ENCODE measurements at regions not wholly inside any gene's neighbourhood (a gene's known extent, or its start where the extent isn't known, plus 50 kb on each side); places are given as distances from the start of the nearest gene placed in this dataset.

DNA sequence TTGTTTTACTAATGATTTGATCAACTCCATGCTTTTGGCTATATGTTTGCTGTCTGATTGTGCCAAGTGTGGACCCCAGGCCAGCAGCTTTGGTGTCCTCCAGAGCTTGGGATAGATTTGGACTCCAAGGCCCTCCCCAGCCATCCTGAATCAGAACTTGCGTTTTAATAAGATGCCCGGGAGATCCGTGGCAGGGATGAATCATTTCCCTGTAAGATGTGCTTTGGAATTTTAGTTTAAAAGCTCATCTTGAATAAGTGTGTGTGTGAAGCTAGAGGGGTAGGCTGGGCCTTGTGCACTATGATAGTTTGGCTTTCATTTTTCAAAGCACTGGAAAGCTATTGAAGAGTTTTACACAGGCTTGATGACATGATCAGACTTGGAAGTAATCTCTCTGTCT lies 66.2 kb upstream of the SDK1 start:
- DNase-seq (ENCODE audit: low spot score): no peak

DNA sequence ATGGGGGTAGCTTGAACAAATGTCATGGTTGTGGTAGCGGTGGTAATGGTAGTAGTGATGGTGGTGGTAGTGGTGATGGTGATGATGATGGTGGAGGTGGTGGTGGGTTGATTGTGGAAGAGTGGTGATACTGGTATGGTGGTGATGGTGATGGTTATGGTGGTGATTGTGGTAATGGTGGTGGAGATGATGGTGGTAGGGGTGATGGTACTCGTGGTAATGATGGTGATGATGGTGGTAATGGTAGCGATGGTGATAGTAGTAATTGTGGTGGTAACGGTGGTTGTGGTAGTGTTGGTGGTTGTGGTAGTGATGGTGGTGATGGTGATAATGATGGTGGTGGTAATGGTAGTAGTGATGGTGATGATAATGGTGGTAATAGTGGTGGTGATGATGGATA lies 65.7 kb upstream of the SDK1 start:
- no peak for DNase-seq (ENCODE audit: low spot score)

DNA sequence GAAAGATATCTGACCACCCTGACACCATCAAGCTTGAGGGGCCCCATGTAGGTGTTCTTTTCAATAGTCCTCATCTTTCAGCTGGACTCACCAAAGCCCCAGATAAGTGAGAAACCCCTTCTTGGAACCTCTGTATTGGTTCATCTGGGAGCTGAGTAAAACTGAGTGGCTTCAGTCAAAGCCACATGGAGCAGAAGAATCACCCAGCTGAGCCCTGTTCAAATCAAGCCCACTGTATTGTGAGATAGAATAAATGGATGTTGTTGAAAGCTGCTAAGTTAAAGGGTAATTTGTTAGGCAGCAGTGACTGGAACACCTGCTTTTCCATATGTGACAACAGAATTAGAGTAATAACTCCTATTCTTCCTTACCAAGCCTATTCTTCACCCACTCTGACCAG lies 64.8 kb upstream of the SDK1 start:
- no peak for DNase-seq (ENCODE audit: low spot score)

DNA sequence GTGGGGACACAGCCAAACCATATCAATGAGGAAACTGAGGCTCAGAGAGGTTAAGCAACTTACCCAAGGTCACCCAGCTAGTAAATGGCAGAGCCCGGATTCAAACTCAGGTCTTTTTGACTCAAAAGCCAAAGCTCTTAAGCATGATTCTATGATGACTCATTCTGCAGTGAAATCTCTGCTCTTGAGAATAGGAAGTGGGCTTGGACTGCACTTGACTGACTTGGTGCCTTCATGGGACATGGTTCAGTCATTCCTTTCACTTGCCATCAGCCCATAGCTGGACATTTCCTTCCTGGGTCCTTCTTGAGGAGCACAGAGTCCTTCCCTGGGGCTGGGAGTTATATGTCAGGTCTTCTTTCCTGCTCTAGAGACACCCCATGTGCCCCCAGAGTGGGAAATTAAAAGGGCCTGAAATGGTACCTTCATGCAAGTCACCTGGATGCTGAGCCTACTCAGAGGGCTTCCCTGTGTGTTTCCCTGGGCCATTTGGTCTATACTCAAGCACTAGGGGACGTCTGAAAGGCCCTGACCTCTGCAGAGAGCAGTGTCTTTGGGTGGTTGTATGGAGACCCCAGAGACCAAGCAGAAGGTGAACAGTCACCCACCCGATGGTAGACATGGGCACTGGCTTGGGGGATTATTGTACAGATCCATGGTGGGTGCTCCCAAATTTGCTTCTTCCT lies 62.4 kb upstream of the SDK1 start:
- DNase-seq (ENCODE audit: low spot score): no peak

DNA sequence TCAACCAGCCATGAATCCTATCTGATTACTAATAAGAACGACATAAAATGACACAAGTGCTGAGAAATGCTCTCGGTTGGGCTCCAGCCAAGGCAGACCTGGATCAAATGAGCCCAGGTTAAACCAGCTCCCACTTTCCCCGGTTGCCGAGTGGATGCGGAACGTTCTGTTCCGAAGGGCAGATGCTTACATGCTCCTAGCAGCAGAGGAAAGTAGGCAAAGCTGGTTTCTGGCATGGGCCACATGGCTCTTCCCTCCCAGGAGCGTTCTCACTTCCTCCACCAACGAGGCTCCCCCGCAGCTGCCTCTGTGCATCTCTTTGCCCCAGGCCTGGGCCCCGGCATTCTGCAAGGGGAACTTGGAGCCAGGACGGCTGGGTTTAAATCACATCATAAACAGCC lies 61.8 kb upstream of the SDK1 start:
- DNase-seq (ENCODE audit: low spot score): no peak

DNA sequence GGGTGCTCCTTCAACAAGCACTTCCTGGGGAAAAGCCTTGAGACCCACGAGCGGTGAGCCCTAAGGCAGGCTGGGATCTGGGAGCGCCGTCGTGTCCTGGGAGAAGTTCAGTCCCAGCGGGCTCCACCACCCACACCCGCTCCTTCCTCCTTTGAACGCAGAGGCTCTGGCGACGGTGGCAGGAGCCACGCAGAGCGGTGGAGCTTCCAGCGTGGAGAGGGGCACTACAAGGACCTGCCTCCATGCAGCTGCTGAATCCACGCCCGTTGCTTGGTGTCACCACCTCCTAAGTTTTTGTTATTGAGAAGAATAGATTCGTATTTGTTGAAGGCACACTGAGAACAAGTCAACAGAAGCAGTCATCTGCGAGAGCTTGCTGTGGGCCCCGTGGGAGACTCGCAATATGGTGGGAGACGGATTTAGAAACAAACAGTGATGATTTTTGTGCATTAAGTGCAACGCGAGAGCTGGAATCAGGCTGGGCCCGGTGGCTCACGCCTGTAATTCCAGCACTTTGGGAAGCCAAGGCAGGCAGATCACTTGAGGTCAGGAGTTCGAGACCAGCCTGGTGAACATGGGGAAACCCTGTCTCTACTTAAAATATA lies 60.1 kb upstream of the SDK1 start:
- DNase-seq (ENCODE audit: low spot score): no peak

DNA sequence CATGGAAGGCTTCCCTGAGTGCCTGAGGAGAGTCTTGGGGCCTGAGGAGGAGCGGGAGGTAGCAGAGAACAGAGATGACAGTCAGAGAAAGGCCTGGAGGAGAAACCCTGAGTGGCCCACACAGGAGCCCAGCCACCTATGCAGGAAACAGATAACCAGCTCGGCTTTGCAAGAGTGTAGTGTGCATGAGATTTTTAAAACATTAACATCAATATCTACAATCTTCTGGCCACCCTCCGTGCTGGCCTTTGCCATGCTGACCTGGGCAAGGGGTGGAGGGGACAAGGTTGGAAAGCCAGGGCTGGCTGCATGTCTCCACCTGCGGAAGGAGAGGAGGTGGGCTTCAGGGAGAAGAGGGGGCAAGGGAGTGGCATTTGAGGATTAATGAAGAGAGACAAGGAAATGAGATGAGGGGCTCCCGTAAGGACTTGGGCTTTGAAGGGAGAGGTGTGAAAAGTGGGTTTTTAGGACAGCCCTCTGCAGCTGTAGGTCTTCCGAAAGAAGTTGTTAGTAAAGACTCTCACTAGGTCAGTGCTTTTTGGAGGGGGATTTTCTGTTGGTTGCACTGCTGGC lies 59.3 kb upstream of the SDK1 start:
- DNase-seq (ENCODE audit: low spot score): no peak

DNA sequence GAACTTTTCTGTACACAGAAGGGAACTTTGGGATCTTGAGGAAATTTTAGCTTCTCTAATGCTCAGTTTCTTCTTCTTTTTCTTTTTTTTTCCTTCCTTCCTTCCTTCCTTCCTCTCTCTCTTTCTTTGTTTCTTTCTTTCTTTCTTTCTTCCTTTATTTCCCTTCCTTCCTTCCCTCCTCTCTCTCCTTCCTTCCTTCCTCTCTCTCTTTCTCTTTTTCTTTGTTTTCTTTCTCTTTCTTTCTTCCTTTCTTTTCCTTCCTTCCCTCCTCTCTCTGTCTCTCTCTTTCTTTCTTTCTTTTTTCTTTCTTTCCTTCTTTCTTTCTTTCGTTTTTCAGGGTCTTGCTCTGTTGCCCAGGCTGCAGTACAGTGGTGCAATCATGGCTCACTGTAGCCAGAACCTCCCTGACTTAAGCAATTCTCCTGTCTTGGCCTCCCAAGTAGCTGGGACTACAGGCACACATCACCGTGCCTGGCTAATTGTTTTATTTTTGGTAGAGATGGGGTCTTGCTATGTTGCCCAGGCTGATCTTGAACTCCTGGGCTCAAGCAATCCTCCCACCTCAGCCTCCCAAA lies 58.6 kb upstream of the SDK1 start:
- DNase-seq (ENCODE audit: low spot score): no peak

DNA sequence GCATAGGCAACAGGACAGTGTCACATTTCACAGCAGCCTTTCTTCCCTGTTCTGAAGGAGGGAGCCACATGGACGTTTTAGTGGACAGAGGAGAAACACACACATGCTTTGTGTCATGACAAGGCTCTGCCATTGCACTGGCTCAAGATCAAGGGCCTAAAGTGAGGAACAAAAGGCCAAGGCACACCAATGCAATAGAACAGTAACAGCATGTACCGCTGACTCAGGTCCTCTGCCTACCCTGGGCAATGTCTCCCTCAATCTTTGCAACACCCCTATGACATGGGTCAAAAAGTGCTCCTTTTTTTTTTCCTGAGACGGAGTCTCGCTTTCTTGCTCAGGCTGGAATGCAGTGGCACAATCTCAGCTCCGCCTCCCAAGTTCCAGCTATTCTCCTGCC lies 57.8 kb upstream of the SDK1 start:
- DNase-seq (ENCODE audit: low spot score): no peak

DNA sequence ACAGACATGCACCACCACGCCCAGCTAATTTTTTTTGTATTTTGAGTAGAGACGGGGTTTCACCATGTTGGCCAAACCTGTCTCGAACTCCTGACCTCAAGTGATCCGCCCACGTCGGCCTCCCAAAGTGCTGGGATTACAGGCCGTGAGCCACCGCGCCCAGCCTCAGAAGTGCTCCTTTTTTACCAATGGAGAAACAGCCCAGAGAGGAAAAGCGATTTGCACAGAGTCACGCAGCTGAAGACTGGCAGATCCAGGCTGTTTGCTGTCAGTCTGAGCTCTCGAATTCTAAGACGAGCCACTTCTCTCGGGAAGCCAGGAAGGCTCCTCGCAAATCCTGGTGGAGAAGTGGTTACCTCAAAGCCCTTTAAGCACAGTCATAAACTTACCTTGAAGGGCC lies 57.4 kb upstream of the SDK1 start:
- no peak for DNase-seq (ENCODE audit: low spot score)

DNA sequence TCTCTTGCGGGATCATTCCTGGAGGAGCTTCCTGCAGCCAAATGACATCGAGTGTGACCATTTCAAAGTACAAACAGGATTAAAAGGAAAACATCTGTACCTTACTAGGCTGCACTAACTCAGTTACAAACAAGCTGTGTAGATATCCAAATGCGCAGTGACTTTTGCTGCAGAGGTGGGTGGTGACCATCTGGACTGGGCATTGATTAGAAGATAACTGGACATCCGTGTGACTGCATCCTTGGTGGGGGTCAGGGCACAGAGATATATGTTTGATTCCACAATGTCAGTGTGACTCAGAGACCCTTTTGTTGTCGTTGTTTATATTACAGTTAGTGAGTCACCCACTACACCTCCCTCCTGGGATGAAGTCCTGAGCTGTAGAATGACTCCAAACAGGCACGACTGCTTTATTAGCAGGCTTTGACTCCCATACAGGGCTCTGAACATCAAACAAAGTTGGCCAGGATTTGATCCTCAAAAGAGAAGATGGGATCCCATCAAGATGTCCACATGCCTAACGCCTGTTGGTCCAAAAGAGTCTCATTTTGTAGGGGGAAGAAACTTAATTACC lies 56.7 kb upstream of the SDK1 start:
- DNase-seq (ENCODE audit: low spot score): no peak

DNA sequence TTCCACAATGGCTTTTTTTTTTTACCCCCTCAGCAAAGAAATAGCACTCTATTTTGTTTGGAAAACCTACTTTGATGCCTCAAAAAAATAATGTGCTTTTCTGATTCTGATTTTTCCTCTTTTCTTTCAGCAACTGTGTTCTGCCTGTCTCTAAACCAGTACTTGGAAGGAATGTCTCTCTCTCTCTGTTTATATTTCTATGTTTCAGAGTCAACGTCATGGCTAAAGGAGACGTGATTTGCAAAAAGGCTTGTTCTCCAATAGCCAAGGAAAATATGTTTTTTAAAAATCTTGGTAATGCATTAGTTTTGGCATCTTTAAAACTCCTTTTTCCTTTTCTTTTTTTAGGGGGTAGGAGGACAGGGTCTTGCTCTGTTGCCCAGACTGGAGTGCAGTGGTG lies 56.0 kb upstream of the SDK1 start:
- no peak for DNase-seq (ENCODE audit: low spot score)

DNA sequence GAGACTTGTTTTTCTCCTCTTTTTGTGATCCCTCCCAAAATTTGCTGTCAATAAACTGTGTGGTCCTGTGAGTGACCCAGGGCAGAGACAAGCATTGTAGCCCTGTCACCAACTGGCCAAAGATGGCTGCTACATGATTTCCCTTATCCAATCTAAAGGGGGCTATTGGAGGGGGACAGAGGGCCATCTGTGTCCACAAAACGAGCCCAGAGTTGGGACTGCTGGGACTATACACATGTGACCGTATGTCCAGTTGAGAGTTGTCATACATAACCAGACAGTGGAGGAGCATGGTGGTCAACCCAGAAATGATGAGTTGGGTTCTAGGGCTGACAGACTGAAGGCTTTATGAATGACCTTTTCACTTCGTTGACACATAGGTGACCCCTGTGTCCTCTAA lies 55.3 kb upstream of the SDK1 start:
- no peak for DNase-seq (ENCODE audit: low spot score)

DNA sequence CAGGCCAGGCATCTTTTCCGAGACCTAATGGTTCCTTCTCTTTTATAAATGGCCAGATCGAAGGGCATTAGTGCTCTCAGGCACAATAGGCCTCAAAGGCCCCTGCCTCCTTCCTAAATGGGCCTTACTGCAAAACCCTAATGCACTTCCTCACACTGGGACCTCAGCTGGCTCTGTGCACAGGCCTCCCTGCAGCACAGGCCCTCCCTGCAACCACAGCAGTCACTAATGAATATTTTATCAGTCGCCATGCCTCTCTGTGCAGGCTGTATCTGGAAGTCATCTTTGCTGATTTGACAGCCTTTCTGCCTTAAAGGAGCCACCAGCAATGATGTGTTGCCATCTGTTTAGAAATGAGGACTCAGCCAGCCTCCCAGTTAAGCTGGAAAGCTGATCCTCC lies 54.9 kb upstream of the SDK1 start:
- DNase-seq (ENCODE audit: low spot score): no peak

DNA sequence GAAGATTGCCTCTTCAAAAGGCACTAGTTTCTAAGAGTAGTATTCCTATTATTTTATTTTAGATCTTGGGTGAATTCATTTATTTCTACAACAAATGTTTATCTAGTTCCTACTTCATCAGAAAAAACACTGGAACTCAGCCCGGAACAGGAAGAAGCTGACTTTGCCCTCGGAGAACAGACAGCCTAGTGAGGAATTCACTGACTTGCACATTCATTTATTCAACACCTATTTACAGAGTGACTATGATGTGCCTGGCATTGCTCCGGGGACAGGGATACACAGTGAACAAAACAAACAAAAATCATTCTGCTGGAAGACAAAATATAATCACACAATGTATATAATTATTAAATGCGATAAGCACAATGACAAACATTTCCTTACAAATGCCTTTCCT lies 54.4 kb upstream of the SDK1 start:
- no peak for DNase-seq (ENCODE audit: low spot score)

DNA sequence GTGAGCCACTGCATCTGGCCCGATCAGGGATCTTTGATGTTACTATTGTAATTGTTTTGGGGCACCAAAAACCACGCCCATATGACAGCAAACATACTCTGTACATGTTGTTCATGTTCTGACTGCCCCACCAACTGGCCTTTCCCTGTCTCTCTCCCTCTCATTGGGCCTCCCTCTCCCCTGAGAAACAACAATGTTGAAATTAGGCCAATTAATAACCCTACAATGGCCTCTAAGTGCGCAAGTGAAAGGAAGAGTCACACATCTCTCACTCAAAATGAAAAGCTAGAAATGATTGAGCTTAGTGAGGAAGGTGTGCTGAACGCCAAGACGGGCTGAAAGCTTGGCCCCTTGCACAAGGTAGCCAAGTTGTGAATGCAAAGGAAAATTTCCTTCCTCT lies 50.3 kb upstream of the SDK1 start:
- DNase-seq (ENCODE audit: low spot score): no peak

Measured in CD4-positive, alpha-beta T cell treated with Interleukin-6 at 100 ng/mL for 8 hours (primary cell).